ENCODE measurements at regions not wholly inside any gene's neighbourhood (a gene's known extent, or its start where the extent isn't known, plus 50 kb on each side); places are given as distances from the start of the nearest gene placed in this dataset.

DNA sequence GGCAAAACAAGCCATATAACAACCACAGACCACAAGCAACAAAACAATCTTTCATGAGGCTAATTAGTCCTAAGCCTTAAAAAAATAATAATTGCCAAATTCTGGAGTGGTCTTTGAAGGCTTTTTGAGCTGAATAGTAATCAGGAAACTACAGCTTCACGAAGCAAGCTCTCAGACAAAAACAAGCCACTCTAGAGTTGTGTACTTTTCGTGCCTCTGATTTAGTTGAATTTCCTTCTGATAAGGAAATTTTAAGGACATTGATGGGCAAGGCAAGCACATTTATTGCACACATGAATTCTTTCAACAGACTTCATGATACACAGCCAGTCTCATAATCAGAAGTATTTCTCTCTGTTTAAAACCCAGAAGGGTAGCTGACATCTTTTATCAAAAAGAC, 130.8 kb upstream of the IRX3 start:
- H3K9me3 ChIP-seq (ENCODE audit: low read length) = peaks cover 2% of the 10 kb centered on the region
- peaks cover 7% of the 10 kb centered on the region for H3K4me1 ChIP-seq (ENCODE audit: insufficient read depth, low read length)
- H3K27me3 ChIP-seq (ENCODE audit: insufficient read depth, low read length) = peaks cover 5% of the 10 kb centered on the region
- H3K36me3 ChIP-seq (ENCODE audit: insufficient read depth, low read length) = no peaks in the 10 kb centered on the region
- H2AFZ ChIP-seq (ENCODE audit: low read depth, low read length) = peak overlapping the region; percentile 14
- no peak overlapping the region for H3K4me3 ChIP-seq (ENCODE audit: low read length)

DNA sequence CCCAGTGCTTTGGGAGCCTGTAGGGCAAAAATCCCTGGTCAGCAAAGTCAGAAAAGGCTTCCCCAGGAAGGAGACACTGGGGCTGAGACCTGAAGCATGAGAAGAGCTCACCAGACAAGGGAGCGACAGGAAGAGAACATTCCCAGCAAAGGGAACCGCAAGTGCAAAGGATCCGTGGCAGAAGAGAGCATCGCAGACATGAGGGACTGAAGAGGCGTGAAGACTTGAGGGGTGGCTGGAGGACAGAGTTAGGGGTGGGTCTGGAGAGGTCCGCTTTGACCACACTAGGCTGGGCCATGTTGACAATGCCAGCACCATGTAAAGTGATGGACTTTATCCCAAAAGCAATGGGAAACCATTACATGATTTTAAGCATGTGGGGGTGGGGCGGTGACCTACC, 128.1 kb upstream of the IRX3 start:
- Histone ChIP-seq H3K4me1 (ENCODE audit: insufficient read depth, low read length) (peaks cover 19% of the 10 kb centered on the region), H2AFZ (ENCODE audit: low read depth, low read length) (no peak overlapping the region), H3K27me3 (ENCODE audit: insufficient read depth, low read length) (peaks cover 3% of the 10 kb centered on the region), H3K9me3 (ENCODE audit: low read length) (peaks cover 2% of the 10 kb centered on the region), H3K36me3 (ENCODE audit: insufficient read depth, low read length) (no peaks in the 10 kb centered on the region), H3K4me3 (ENCODE audit: low read length) (no peak overlapping the region)

DNA sequence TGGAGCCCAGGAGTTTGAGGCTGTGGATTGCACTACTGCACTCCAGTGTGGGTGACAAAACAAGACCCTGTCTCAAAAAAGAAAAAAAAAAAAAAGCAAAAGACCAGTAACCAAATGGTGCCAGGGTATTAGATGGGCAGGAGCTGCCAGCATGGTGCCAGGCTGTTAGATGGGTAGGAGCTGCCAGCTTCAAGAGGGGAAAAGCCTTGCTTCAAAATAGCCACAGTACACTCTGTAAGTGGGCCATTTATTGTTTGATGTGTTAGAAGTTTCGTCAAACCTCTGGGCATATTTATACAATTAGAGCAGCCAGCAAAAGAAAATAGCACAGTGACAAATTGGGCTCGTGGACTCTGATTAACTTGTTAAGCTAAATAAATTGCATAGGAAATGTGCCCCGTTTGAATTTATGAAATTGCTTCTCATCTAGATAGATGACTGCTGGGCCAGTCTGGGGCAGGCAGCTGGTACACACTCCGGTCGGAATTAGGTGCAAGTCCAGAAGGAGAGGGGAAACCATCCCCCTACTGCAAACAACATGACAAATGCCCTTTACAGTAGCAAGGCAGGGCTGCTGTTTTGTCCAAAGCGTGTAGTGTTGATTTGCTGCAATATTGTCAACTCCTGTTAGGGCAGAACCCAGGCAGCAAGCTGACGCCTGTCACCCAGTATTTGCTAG, 126.3 kb upstream of the IRX3 start:
- H3K4me3 ChIP-seq (ENCODE audit: low read length) = no peak overlapping the region
- H2AFZ ChIP-seq (ENCODE audit: low read depth, low read length) = no peak overlapping the region
- peaks cover 2% of the 10 kb centered on the region for H3K9me3 ChIP-seq (ENCODE audit: low read length)
- peaks cover 17% of the 10 kb centered on the region for H3K4me1 ChIP-seq (ENCODE audit: insufficient read depth, low read length)
- H3K27me3 ChIP-seq (ENCODE audit: insufficient read depth, low read length) = peaks cover 3% of the 10 kb centered on the region
- no peaks in the 10 kb centered on the region for H3K36me3 ChIP-seq (ENCODE audit: insufficient read depth, low read length)

DNA sequence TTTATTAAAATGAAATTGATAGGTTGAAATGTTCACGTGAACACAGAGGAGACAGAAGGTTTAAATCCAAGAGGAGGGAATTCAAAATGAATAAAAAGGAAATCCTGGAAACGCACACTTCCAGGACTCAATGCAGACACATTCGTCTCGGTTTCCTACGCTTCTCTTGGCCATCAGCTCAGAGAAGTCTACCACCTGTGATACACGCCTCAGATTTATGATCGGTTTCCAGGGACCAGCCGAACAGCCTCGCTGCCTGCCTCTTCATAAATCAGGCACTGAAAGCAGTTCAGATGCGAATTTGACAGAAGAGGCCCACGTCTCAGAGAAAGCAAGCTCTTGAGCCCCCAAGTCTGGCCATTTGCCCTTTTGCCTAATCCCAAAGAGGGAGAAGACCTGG, 125.5 kb upstream of the IRX3 start:
- Histone ChIP-seq H3K27me3 (ENCODE audit: insufficient read depth, low read length) (peaks cover 3% of the 10 kb centered on the region), H3K36me3 (ENCODE audit: insufficient read depth, low read length) (no peaks in the 10 kb centered on the region), H3K4me3 (ENCODE audit: low read length) (no peak overlapping the region), H2AFZ (ENCODE audit: low read depth, low read length) (no peak overlapping the region), H3K4me1 (ENCODE audit: insufficient read depth, low read length) (peaks cover 11% of the 10 kb centered on the region), H3K9me3 (ENCODE audit: low read length) (peaks cover 2% of the 10 kb centered on the region)

DNA sequence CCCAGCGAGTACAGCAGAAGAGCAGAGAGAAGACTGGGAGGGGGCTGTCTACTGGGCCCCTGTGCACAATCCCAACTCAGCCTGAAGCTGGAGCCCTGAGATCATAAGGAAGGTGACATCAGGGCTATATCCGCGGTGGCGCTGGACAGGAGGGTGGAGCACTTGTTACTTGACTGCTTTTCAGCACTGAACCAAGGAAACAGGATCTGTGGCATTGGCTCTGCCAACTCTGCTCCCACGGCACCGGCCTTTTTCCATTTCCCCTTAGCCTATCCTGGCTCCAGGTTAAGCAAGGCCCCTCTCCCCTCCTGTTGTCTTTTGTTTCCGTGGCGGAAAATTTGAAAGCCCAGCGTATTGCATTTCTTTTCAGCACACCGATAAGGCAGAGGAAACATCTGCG, 125.0 kb upstream of the IRX3 start:
- H3K27me3 ChIP-seq (ENCODE audit: insufficient read depth, low read length) = peaks cover 3% of the 10 kb centered on the region
- peaks cover 2% of the 10 kb centered on the region for H3K9me3 ChIP-seq (ENCODE audit: low read length)
- H3K36me3 ChIP-seq (ENCODE audit: insufficient read depth, low read length) = no peaks in the 10 kb centered on the region
- no peak overlapping the region for H3K4me3 ChIP-seq (ENCODE audit: low read length)
- no peak overlapping the region for H2AFZ ChIP-seq (ENCODE audit: low read depth, low read length)
- H3K4me1 ChIP-seq (ENCODE audit: insufficient read depth, low read length) = peaks cover 11% of the 10 kb centered on the region

DNA sequence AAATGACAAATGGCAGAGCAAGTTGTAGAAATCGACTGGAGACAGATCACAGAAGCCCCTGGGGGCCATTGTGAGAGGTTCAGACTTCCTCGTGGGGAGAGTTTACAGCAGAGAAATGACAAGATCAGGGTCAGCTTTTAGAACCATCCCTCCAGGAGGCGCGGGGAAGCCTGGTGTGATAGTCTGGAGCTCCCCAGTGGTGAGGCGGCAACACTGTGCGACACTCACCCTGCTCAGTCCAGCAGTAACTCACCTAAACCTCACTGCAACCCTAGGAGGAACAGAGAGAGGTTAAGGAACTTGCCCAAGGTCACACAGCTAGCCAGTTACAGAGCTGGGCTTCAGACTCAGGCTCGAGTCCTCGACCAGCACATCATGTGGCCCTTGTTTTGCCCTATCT, 123.4 kb upstream of the IRX3 start:
- Histone ChIP-seq H3K36me3 (ENCODE audit: insufficient read depth, low read length) (no peaks in the 10 kb centered on the region), H3K4me3 (ENCODE audit: low read length) (no peak overlapping the region), H3K9me3 (ENCODE audit: low read length) (no peaks in the 10 kb centered on the region), H3K27me3 (ENCODE audit: insufficient read depth, low read length) (peaks cover 3% of the 10 kb centered on the region), H3K4me1 (ENCODE audit: insufficient read depth, low read length) (peaks cover 11% of the 10 kb centered on the region), H2AFZ (ENCODE audit: low read depth, low read length) (no peak overlapping the region)

DNA sequence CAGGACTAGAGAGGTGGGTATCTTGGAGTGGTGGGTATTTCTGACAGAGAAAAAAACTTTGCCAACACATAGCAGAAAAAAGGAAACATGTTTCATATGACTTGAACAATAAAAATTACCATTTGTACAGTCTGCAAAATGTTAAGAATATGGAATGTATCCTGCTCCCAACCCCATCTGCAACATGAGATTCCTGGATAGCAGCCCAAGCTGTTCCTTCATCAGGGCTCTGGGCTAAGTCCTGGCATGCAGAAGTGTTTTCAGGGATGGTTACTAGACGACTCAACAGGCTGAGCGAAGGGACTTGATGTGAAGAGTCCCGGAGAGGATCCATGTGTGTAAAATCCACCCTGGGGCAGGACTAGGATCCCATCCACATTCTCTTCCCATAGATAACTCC, 121.0 kb upstream of the IRX3 start:
- no peak overlapping the region for H2AFZ ChIP-seq (ENCODE audit: low read depth, low read length)
- no peaks in the 10 kb centered on the region for H3K36me3 ChIP-seq (ENCODE audit: insufficient read depth, low read length)
- peaks cover under 1% of the 10 kb centered on the region for H3K27me3 ChIP-seq (ENCODE audit: insufficient read depth, low read length)
- no peaks in the 10 kb centered on the region for H3K9me3 ChIP-seq (ENCODE audit: low read length)
- H3K4me3 ChIP-seq (ENCODE audit: low read length) = no peak overlapping the region
- peaks cover 11% of the 10 kb centered on the region for H3K4me1 ChIP-seq (ENCODE audit: insufficient read depth, low read length)

DNA sequence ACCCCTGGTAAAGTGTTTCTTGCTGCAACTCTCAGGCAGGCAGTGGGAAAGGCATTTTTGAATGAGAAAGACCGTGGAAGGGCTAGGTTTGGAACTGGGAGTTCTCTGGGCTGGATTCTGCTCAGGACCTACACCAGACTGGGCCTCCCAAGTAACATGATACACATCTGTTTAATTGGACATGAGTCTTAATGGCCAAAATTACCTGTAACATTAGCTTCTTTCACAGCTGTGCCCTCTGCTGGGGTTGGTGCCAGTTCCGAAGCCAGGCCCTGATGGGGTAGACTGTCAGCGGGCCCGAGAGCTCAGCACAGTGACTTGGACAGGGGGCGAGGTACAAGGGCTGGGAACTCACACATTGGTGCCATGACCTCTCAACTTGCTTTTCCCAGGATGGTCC, 118.9 kb upstream of the IRX3 start:
- Histone ChIP-seq H3K36me3 (ENCODE audit: insufficient read depth, low read length) (no peaks in the 10 kb centered on the region), H3K4me3 (ENCODE audit: low read length) (no peak overlapping the region), H2AFZ (ENCODE audit: low read depth, low read length) (no peak overlapping the region), H3K4me1 (ENCODE audit: insufficient read depth, low read length) (no peaks in the 10 kb centered on the region), H3K9me3 (ENCODE audit: low read length) (no peaks in the 10 kb centered on the region), H3K27me3 (ENCODE audit: insufficient read depth, low read length) (peaks cover 5% of the 10 kb centered on the region)

DNA sequence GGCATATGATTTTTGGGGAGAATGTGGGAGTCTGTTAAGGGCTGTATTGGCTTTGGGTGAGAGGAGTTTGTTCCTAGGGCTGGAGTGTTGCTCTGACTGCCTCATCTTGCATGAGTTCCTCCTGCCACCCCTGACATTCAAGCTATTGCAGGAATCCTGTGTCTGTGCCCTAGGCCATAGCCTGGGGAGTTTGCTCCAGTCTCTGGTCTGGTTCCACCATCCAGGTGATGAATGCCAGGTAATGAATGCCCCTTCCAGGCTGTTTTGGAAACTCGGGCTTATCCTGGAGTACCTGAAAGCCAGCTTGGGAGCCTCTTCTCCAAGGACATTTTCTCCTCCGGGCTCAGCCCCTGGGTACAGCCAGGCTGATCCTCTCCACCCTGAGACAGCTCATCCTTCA, 117.0 kb upstream of the IRX3 start:
- H3K27me3 ChIP-seq (ENCODE audit: insufficient read depth, low read length) = peaks cover 5% of the 10 kb centered on the region
- H3K4me1 ChIP-seq (ENCODE audit: insufficient read depth, low read length) = no peaks in the 10 kb centered on the region
- H3K4me3 ChIP-seq (ENCODE audit: low read length) = no peak overlapping the region
- no peaks in the 10 kb centered on the region for H3K9me3 ChIP-seq (ENCODE audit: low read length)
- H2AFZ ChIP-seq (ENCODE audit: low read depth, low read length) = no peak overlapping the region
- H3K36me3 ChIP-seq (ENCODE audit: insufficient read depth, low read length) = no peaks in the 10 kb centered on the region

DNA sequence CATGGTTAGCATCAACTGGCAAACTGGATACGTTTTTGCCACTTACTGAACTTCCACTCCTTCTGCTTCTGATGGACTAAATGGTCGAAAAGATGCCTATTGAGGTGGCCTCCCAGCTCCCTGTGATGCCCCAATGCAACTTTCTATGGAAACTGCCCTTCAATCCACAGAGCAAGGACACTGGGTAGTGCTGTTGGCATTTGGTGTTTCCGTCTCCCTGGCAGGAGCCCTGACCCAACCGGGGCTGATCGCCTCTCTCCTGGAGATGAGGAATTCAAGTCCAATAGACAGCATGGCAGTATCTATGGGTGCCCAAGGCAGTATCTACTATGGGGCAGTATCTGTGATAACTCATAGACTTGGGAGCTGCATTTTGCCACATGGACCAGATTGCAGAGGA, 116.3 kb upstream of the IRX3 start:
- Histone ChIP-seq H2AFZ (ENCODE audit: low read depth, low read length) (no peak overlapping the region), H3K9me3 (ENCODE audit: low read length) (no peaks in the 10 kb centered on the region), H3K36me3 (ENCODE audit: insufficient read depth, low read length) (no peaks in the 10 kb centered on the region), H3K4me3 (ENCODE audit: low read length) (no peak overlapping the region), H3K4me1 (ENCODE audit: insufficient read depth, low read length) (no peaks in the 10 kb centered on the region), H3K27me3 (ENCODE audit: insufficient read depth, low read length) (peaks cover 5% of the 10 kb centered on the region)

DNA sequence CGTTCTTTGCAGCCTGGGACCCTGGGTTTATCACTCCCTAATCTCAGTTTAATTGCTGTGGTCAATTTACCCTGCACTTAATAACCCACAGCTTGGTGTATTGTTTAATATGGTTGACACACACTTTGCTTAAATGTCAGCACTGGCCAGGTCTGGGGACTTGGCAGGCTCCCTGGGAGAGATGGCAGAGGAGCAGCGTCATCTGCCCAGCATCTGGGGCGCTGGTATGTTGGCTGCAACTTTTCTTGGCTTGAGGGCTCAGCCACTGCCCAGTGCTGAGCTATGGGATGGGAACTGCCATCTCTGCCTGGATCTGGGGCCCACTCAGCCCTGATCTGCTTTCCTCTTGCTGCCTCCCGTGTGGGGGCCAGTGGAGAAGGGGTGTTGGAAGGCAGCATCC, 115.7 kb upstream of the IRX3 start:
- Histone ChIP-seq H2AFZ (ENCODE audit: low read depth, low read length) (no peak overlapping the region), H3K4me3 (ENCODE audit: low read length) (no peak overlapping the region), H3K36me3 (ENCODE audit: insufficient read depth, low read length) (no peaks in the 10 kb centered on the region), H3K9me3 (ENCODE audit: low read length) (no peaks in the 10 kb centered on the region), H3K4me1 (ENCODE audit: insufficient read depth, low read length) (no peaks in the 10 kb centered on the region), H3K27me3 (ENCODE audit: insufficient read depth, low read length) (peaks cover 5% of the 10 kb centered on the region)

DNA sequence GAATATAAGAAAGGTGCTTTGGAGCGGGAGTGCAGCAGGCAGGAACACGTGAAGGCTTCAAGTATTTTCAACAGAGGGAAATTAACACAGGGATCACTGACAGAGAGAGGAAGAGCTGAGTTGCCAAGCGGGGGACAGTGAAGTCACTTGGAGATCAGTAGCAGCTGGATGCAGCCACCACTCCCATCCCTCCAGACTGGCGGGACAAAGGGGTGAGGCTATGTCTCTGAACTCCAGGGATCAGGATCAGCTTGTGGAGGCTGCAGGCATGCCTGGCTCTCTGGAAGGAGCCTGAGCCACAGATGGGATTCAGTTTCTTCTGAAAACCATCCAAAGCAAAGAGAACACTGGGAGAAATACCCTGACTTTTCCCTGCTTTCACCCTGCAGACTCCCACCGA, 113.7 kb upstream of the IRX3 start:
- no peaks in the 10 kb centered on the region for H3K4me1 ChIP-seq (ENCODE audit: insufficient read depth, low read length)
- no peaks in the 10 kb centered on the region for H3K36me3 ChIP-seq (ENCODE audit: insufficient read depth, low read length)
- H3K27me3 ChIP-seq (ENCODE audit: insufficient read depth, low read length) = peaks cover 5% of the 10 kb centered on the region
- no peak overlapping the region for H3K4me3 ChIP-seq (ENCODE audit: low read length)
- H3K9me3 ChIP-seq (ENCODE audit: low read length) = peaks cover 2% of the 10 kb centered on the region
- no peak overlapping the region for H2AFZ ChIP-seq (ENCODE audit: low read depth, low read length)

DNA sequence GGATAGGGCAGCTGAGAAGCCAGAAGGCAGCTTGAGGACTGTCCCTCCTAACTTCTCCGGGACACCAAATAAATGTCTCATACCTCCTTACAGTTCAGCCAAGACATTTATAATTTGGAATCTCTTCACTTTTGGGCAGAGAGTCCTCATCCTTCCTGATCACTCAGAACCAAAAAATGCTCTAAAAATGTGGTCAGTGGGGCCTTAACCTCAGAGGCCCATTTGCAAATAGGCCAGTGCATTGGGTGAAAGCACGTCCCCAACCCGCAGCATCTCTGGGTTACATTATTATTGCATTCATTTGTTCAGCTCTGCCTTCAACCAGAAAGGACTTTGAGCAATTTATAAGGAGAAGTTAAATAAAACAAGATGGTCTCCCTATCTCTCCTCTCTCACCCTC, 112.4 kb upstream of the IRX3 start:
- H3K27me3 ChIP-seq (ENCODE audit: insufficient read depth, low read length) = peaks cover 5% of the 10 kb centered on the region

DNA sequence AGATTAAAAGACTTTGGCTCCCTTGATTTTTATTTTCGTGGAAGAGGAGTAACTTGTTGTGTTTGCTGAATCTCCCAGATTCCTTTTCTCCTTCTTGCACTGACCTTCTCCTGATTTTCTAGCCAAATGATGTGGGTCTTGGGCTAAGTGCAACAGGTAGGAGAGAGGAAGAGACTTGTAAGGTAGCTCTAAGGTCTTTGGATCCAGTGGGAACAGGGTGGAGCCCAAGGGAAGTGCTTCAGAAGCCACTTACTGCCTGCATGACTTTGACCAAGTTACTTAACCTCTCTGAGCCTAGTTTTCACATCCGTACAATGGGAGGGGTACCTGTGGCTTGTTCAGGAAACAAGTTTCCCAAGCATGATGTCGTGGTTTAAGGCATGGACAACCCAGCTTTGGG, 111.3 kb upstream of the IRX3 start:
- Histone ChIP-seq H3K27me3 (ENCODE audit: insufficient read depth, low read length) (peaks cover 5% of the 10 kb centered on the region), H2AFZ (ENCODE audit: low read depth, low read length) (no peak overlapping the region), H3K4me1 (ENCODE audit: insufficient read depth, low read length) (no peaks in the 10 kb centered on the region), H3K36me3 (ENCODE audit: insufficient read depth, low read length) (no peaks in the 10 kb centered on the region), H3K9me3 (ENCODE audit: low read length) (peaks cover 2% of the 10 kb centered on the region), H3K4me3 (ENCODE audit: low read length) (no peak overlapping the region)

More for the DNA sequence above, 112.4 kb upstream of the IRX3 start:
- no peaks in the 10 kb centered on the region for H3K4me1 ChIP-seq (ENCODE audit: insufficient read depth, low read length)
- peaks cover 2% of the 10 kb centered on the region for H3K9me3 ChIP-seq (ENCODE audit: low read length)
- no peak overlapping the region for H3K4me3 ChIP-seq (ENCODE audit: low read length)
- H2AFZ ChIP-seq (ENCODE audit: low read depth, low read length) = no peak overlapping the region
- H3K36me3 ChIP-seq (ENCODE audit: insufficient read depth, low read length) = no peaks in the 10 kb centered on the region
